ENCODE measurements at regions not wholly inside any gene's neighbourhood (a gene's known extent, or its start where the extent isn't known, plus 50 kb on each side); places are given as distances from the start of the nearest gene placed in this dataset.

DNA sequence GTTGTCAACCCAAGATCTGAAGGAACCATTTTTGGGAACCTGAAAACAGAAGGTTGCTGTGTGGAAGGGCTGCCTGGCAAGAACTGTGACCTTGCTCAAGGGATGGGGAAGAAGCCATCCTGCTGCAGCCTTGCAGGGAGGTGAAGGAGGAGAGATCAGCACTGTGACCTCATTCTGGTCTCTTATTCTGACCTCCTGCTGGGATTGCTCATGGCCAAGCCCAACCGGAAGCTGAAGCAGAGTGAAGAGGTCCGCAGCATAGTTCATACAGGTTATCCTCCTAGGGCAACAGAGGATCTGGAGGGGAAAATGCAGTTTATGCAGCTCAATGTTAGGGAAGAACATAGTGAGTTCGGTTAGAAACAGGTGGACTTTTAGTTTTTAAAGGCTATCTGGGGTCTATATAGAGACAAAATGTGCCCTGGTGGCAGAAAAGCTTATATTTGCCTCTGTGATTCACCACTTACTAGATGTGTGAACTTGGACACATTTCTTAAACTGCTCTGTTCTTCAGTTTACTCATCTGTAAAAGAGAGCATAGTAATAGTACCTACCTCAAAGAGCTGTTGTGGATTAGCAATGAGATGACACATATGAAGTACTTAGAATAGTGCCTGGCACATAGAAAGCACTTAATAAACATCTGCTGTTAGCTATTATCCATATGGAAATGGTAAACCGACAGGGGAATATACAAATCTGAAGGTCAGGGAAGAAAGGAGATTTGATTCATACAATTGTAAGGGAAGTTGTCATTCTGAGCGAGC lies 57.9 kb upstream of the BNC2 start:
- TF ChIP-seq TCF4 (CRISPR knock-in tag; IDR thresholded peaks at IDR 0.05; ENCODE audit: borderline replicate concordance), result no peak
- TF ChIP-seq, protein P1, sequence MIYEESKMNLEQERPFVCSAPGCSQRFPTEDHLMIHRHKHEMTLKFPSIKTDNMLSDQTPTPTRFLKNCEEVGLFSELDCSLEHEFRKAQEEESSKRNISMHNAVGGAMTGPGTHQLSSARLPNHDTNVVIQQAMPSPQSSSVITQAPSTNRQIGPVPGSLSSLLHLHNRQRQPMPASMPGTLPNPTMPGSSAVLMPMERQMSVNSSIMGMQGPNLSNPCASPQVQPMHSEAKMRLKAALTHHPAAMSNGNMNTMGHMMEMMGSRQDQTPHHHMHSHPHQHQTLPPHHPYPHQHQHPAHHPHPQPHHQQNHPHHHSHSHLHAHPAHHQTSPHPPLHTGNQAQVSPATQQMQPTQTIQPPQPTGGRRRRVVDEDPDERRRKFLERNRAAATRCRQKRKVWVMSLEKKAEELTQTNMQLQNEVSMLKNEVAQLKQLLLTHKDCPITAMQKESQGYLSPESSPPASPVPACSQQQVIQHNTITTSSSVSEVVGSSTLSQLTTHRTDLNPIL (CRISPR knock-in tag; IDR thresholded peaks at IDR 0.05; ENCODE audit: low read depth), result no peak
- TF ChIP-seq ARNTL (CRISPR knock-in tag; IDR thresholded peaks at IDR 0.05; ENCODE audit: borderline replicate concordance, low read depth), result no peak
- no peak for TF ChIP-seq ZFP30 (CRISPR knock-in tag; IDR thresholded peaks at IDR 0.05)
- no peak for TF ChIP-seq TOX (CRISPR knock-in tag; IDR thresholded peaks at IDR 0.05; ENCODE audit: borderline replicate concordance)
- no peak for TF ChIP-seq PPARA (CRISPR knock-in tag; IDR thresholded peaks at IDR 0.05; ENCODE audit: borderline replicate concordance)
- TF ChIP-seq ZFP3 (CRISPR knock-in tag; IDR thresholded peaks at IDR 0.05), result no peak
- no peak for TF ChIP-seq ZNF565 (CRISPR knock-in tag; conservative IDR thresholded peaks at IDR 0.05; ENCODE audit: low read depth)
- TF ChIP-seq, protein P2, sequence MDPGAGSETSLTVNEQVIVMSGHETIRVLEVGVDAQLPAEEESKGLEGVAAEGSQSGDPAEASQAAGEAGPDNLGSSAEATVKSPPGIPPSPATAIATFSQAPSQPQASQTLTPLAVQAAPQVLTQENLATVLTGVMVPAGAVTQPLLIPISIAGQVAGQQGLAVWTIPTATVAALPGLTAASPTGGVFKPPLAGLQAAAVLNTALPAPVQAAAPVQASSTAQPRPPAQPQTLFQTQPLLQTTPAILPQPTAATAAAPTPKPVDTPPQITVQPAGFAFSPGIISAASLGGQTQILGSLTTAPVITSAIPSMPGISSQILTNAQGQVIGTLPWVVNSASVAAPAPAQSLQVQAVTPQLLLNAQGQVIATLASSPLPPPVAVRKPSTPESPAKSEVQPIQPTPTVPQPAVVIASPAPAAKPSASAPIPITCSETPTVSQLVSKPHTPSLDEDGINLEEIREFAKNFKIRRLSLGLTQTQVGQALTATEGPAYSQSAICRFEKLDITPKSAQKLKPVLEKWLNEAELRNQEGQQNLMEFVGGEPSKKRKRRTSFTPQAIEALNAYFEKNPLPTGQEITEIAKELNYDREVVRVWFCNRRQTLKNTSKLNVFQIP (CRISPR knock-in tag; IDR thresholded peaks at IDR 0.05; ENCODE audit: borderline replicate concordance, low read depth), result no peak
- no peak for TF ChIP-seq SNAI2 (CRISPR knock-in tag; IDR thresholded peaks at IDR 0.05)
- TF ChIP-seq, protein P3, sequence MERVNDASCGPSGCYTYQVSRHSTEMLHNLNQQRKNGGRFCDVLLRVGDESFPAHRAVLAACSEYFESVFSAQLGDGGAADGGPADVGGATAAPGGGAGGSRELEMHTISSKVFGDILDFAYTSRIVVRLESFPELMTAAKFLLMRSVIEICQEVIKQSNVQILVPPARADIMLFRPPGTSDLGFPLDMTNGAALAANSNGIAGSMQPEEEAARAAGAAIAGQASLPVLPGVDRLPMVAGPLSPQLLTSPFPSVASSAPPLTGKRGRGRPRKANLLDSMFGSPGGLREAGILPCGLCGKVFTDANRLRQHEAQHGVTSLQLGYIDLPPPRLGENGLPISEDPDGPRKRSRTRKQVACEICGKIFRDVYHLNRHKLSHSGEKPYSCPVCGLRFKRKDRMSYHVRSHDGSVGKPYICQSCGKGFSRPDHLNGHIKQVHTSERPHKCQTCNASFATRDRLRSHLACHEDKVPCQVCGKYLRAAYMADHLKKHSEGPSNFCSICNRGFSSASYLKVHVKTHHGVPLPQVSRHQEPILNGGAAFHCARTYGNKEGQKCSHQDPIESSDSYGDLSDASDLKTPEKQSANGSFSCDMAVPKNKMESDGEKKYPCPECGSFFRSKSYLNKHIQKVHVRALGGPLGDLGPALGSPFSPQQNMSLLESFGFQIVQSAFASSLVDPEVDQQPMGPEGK (CRISPR knock-in tag; IDR thresholded peaks at IDR 0.05; ENCODE audit: borderline replicate concordance), result no peak
- TF ChIP-seq BACH2 (CRISPR knock-in tag; IDR thresholded peaks at IDR 0.05; ENCODE audit: borderline replicate concordance), result no peak
